Suprapubic skin (tissue), 4 donors: ENCODE measurements at regions not wholly inside any gene's neighbourhood (a gene's known extent, or its start where the extent isn't known, plus 50 kb on each side); places are given as distances from the start of the nearest gene placed in this dataset.

Experiments
- EP300 ChIP-seq: sonication (generic); formaldehyde crosslinking; IDR thresholded peaks from one replicate; pipeline ENCODE4 v1.6.1; 2017; ENCODE audit warnings: antibody characterized with exemption
- POLR2A ChIP-seq, 2 donors: fragments of 450-650 bp; IDR thresholded peaks; one replicate each; pipeline ENCODE4 v1.6.1; 2017; ENCODE audit warnings: antibody characterized with exemption in 2 of 2, mild to moderate bottlenecking in 2 of 2, moderate library complexity in 2 of 2
- POLR2AphosphoS5 ChIP-seq, 3 donors: sonication (generic); formaldehyde crosslinking; IDR thresholded peaks; one replicate each; pipeline ENCODE4 v1.6.1; 2017; ENCODE audit warnings: antibody characterized with exemption in 3 of 3
- TF ChIP-seq, protein P1 (sequence below), 2 donors: fragments of 200-600 bp in 1 of 2; fragments of 450-650 bp in 1 of 2; sonication (generic) in 1 of 2; IDR thresholded peaks; one replicate each; pipeline ENCODE4 v1.5.1; 2016 to 2019; ENCODE audit warnings: antibody characterized with exemption in 2 of 2, mild to moderate bottlenecking in 1 of 2, moderate library complexity in 1 of 2

DNA sequence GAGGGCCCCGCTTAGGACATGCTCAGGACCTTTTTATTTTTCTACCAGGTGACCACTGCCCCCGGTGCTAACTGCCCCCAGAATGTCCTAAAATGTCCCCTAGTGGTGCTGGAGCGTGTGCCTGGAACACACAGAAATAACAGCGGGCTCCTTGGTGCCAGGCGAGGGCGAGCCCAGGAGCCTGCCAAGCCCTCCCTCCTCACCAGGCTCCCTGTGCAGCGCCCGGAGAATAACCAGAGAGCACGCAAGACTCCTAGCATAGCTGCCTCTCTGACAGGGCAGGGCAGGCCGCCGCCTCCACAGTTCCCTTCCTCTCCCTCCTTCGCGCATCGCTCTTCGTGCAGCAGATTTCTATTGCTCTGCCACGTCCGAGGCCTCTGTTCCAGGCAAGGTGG is 84.3 kb upstream of the ZNF516 start:
- TF ChIP-seq, protein P1, sequence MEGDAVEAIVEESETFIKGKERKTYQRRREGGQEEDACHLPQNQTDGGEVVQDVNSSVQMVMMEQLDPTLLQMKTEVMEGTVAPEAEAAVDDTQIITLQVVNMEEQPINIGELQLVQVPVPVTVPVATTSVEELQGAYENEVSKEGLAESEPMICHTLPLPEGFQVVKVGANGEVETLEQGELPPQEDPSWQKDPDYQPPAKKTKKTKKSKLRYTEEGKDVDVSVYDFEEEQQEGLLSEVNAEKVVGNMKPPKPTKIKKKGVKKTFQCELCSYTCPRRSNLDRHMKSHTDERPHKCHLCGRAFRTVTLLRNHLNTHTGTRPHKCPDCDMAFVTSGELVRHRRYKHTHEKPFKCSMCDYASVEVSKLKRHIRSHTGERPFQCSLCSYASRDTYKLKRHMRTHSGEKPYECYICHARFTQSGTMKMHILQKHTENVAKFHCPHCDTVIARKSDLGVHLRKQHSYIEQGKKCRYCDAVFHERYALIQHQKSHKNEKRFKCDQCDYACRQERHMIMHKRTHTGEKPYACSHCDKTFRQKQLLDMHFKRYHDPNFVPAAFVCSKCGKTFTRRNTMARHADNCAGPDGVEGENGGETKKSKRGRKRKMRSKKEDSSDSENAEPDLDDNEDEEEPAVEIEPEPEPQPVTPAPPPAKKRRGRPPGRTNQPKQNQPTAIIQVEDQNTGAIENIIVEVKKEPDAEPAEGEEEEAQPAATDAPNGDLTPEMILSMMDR (IDR thresholded peaks at IDR 0.05): no peak
- TF ChIP-seq POLR2AphosphoS5 (IDR thresholded peaks at IDR 0.05): no peak
- no peak for TF ChIP-seq POLR2A (IDR thresholded peaks at IDR 0.05)
- no peak for TF ChIP-seq EP300
